Activated CD4-positive, alpha-beta T cell treated with anti-CD3 and anti-CD28 coated beads, Interleukin-2, amount 50 U/mL, for 24 hours (primary cell): ENCODE measurements at regions not wholly inside any gene's neighbourhood (a gene's known extent, or its start where the extent isn't known, plus 50 kb on each side); places are given as distances from the start of the nearest gene placed in this dataset.
"Not testable (repeated sequence)": the region's sequence is repeated elsewhere in the genome, so short reads cannot be mapped to it uniquely, and the experiment has no call there.

Experiments used
- DNase-seq, 2 donors: peaks; one replicate each; pipeline ENCODE4 v3.0.0-alpha.2; 2020; ENCODE audit warnings: low read depth in 1 of 2, low spot score in 1 of 2

GRCh38 chr4:146076081-146076480 is 99.4 kb upstream of the LSM6 start:
- DNase-seq: no peak

GRCh38 chr4:146073517-146073916 is 102.0 kb upstream of the LSM6 start:
- DNase-seq: no peak

- DNase-seq: no peak
Observed at GRCh38 chr4:146072376-146072775, 103.1 kb upstream of the LSM6 start.

GRCh38 chr4:146071390-146071789 is 104.1 kb upstream of the LSM6 start:
- no peak for DNase-seq

GRCh38 chr4:146063143-146063542 is 112.4 kb upstream of the LSM6 start:
- no peak for DNase-seq

- no peak for DNase-seq
Observed at GRCh38 chr4:146062340-146062739, 113.2 kb upstream of the LSM6 start.

GRCh38 chr4:146061610-146062334 is 113.7 kb upstream of the LSM6 start:
- no peak for DNase-seq

GRCh38 chr4:146059865-146060264 is 115.7 kb upstream of the LSM6 start:
- no peak for DNase-seq

GRCh38 chr4:146059151-146059550 is 116.4 kb upstream of the LSM6 start:
- DNase-seq: no peak

GRCh38 chr4:146058531-146058930 is 117.0 kb upstream of the LSM6 start:
- no peak for DNase-seq

- no peak for DNase-seq
Observed at GRCh38 chr4:146054676-146055075, 116.1 kb upstream of the ZNF827 start.

- no peak for DNase-seq
Observed at GRCh38 chr4:146053891-146054290, 115.3 kb upstream of the ZNF827 start.

GRCh38 chr4:146051728-146052391 is 113.2 kb upstream of the ZNF827 start:
- DNase-seq: no peak

- DNase-seq: no peak
Observed at GRCh38 chr4:146051223-146051622, 112.6 kb upstream of the ZNF827 start.

- DNase-seq: no peak
Observed at GRCh38 chr4:146049802-146050201, 111.2 kb upstream of the ZNF827 start.

- not testable (repeated sequence) for DNase-seq
Observed at GRCh38 chr4:146047768-146048167, 109.1 kb upstream of the ZNF827 start.

GRCh38 chr4:146041139-146042004 is 102.7 kb upstream of the ZNF827 start:
- DNase-seq: no peak

- no peak for DNase-seq
Observed at GRCh38 chr4:146040623-146041022, 102.0 kb upstream of the ZNF827 start.

GRCh38 chr4:146033149-146033548 is 94.5 kb upstream of the ZNF827 start:
- DNase-seq: no peak

- DNase-seq: no peak
Observed at GRCh38 chr4:146032234-146032860, 93.7 kb upstream of the ZNF827 start.

- no peak for DNase-seq
Observed at GRCh38 chr4:146029939-146030710, 91.5 kb upstream of the ZNF827 start.
